H9 (cell line): ENCODE measurements at regions not wholly inside any gene's neighbourhood (a gene's known extent, or its start where the extent isn't known, plus 50 kb on each side); places are given as distances from the start of the nearest gene placed in this dataset.

Experiments
- DNase-seq: peaks from one replicate; pipeline ENCODE4 v3.0.0-alpha.2; 2017
- H2AFZ ChIP-seq: one replicate; pipeline ENCODE4 v1.6.1; 2013; ENCODE audit warnings: mild to moderate bottlenecking, low read length, control low read depth, moderate library complexity
- H2AK5ac ChIP-seq: 2 replicates; pipeline ENCODE4 v1.6.1; 2013; ENCODE audit warnings: low read length, control low read depth, mixed read lengths; ENCODE audit not compliant: insufficient read length
- H2BK120ac ChIP-seq: one replicate; pipeline ENCODE4 v1.6.1; 2013; ENCODE audit warnings: low read depth, mild to moderate bottlenecking, low read length, control low read depth, inconsistent platforms; ENCODE audit not compliant: poor library complexity, severe bottlenecking
- H2BK12ac ChIP-seq: 2 replicates; pipeline ENCODE4 v1.6.1; 2013; ENCODE audit warnings: low read length, control low read depth, mixed read lengths, low read depth; ENCODE audit not compliant: insufficient read length
- H2BK15ac ChIP-seq: 2 replicates; pipeline ENCODE4 v1.6.1; 2013; ENCODE audit warnings: low read depth, low read length, control low read depth
- H2BK20ac ChIP-seq: one replicate; pipeline ENCODE4 v1.6.1; 2013; ENCODE audit warnings: low read depth, mild to moderate bottlenecking, low read length, control low read depth, inconsistent platforms; ENCODE audit not compliant: poor library complexity, severe bottlenecking
- H2BK5ac ChIP-seq: 2 replicates; pipeline ENCODE4 v1.6.1; 2013; ENCODE audit warnings: low read length, control low read depth, mixed read lengths; ENCODE audit not compliant: insufficient read length
- H3K14ac ChIP-seq: 2 replicates; pipeline ENCODE4 v1.6.1; 2013; ENCODE audit warnings: low read length, control low read depth; ENCODE audit not compliant: insufficient read depth
- H3K18ac ChIP-seq: 2 replicates; pipeline ENCODE4 v1.6.1; 2013; ENCODE audit warnings: low read depth, mild to moderate bottlenecking, mixed read lengths, low read length, control low read depth; ENCODE audit not compliant: insufficient read length
- H3K23ac ChIP-seq: 2 replicates; pipeline ENCODE4 v1.6.1; 2013; ENCODE audit warnings: low read length, control low read depth, mixed read lengths, low read depth; ENCODE audit not compliant: insufficient read length
- H3K23me2 ChIP-seq: 2 replicates; pipeline ENCODE4 v1.6.1; 2013; ENCODE audit warnings: low read depth, mild to moderate bottlenecking, mixed read lengths, low read length, control low read depth; ENCODE audit not compliant: insufficient read length, poor library complexity, severe bottlenecking
- H3K27ac ChIP-seq: 2 replicates; pipeline ENCODE4 v1.5.1; 2013; ENCODE audit warnings: low read length, control low read depth, mixed read lengths, low read depth; ENCODE audit not compliant: insufficient read length
- H3K27me3 ChIP-seq: 2 replicates; pipeline ENCODE4 v1.6.1; 2013; ENCODE audit warnings: low read length, control low read depth, inconsistent platforms; ENCODE audit not compliant: insufficient read depth
- H3K4ac ChIP-seq: 2 replicates; pipeline ENCODE4 v1.6.1; 2013; ENCODE audit warnings: low read depth, mild to moderate bottlenecking, control low read depth, inconsistent platforms, low read length, moderate library complexity
- H3K4me1 ChIP-seq: 2 replicates; pipeline ENCODE4 v1.6.1; 2013; ENCODE audit warnings: low read length, control low read depth, inconsistent platforms; ENCODE audit not compliant: insufficient read depth
- H3K4me2 ChIP-seq: 2 replicates; pipeline ENCODE4 v1.6.1; 2013; ENCODE audit warnings: low read length, control low read depth, mixed read lengths; ENCODE audit not compliant: insufficient read length, insufficient read depth
- H3K56ac ChIP-seq: 2 replicates; pipeline ENCODE4 v1.6.1; 2013; ENCODE audit warnings: low read depth, mild to moderate bottlenecking, mixed read lengths, low read length, control low read depth; ENCODE audit not compliant: insufficient read length
- H3K79me1 ChIP-seq: 2 replicates; pipeline ENCODE4 v1.6.1; 2013; ENCODE audit warnings: low read depth, mild to moderate bottlenecking, moderate library complexity, low read length, control low read depth, inconsistent platforms; ENCODE audit not compliant: insufficient read depth, poor library complexity, severe bottlenecking
- H3K79me2 ChIP-seq: 2 replicates; pipeline ENCODE4 v1.6.1; 2013; ENCODE audit warnings: low read length, control low read depth, inconsistent platforms; ENCODE audit not compliant: insufficient read depth
- H3K9ac ChIP-seq: 2 replicates; pipeline ENCODE4 v1.6.1; 2013; ENCODE audit warnings: low read length, control low read depth, mixed read lengths; ENCODE audit not compliant: insufficient read length; ENCODE audit errors: extremely low read depth
- H3K9me3 ChIP-seq: one replicate; pipeline ENCODE4 v1.6.1; 2013; ENCODE audit warnings: low read depth, low read length, inconsistent platforms; ENCODE audit not compliant: control insufficient read depth
- H3T11ph ChIP-seq: one replicate; pipeline ENCODE4 v1.6.1; 2013; ENCODE audit warnings: mild to moderate bottlenecking, low read length, control low read depth, inconsistent platforms
- H4K20me1 ChIP-seq: one replicate; pipeline ENCODE4 v1.6.1; 2013; ENCODE audit not compliant: control insufficient read depth, insufficient read length, insufficient read depth
- H4K5ac ChIP-seq: 2 replicates; pipeline ENCODE4 v1.6.1; 2013; ENCODE audit warnings: low read depth, mild to moderate bottlenecking, mixed read lengths, low read length, control low read depth; ENCODE audit not compliant: insufficient read length
- H4K8ac ChIP-seq: replicated peaks from 2 replicates; pipeline ENCODE4 v1.6.1; 2013; ENCODE audit warnings: low read length, control low read depth, mixed read lengths, low read depth; ENCODE audit not compliant: insufficient read length
- H4K91ac ChIP-seq: 2 replicates; pipeline ENCODE4 v1.6.1; 2013; ENCODE audit warnings: low read depth, mild to moderate bottlenecking, moderate library complexity, mixed read lengths, low read length, control low read depth; ENCODE audit not compliant: insufficient read length
- H3K27ac Mint-ChIP-seq, 3 experiments: 2 replicates in 2 of 3; 3 replicates in 1 of 3; pipeline ENCODE4 v1.8.0; 2020 to 2021; ENCODE audit warnings: mixed read lengths in 3 of 3, mild to moderate bottlenecking in 1 of 3, moderate library complexity in 1 of 3
- H3K27me3 Mint-ChIP-seq: 2 replicates; pipeline ENCODE4 v1.8.0; 2021; ENCODE audit warnings: low read depth, mild to moderate bottlenecking, moderate library complexity, mixed read lengths
- H3K36me3 Mint-ChIP-seq, 3 experiments: 2 replicates in 2 of 3; 3 replicates in 1 of 3; pipeline ENCODE4 v1.8.0; 2020 to 2021; ENCODE audit warnings: low read depth in 3 of 3, mixed read lengths in 3 of 3; ENCODE audit not compliant: insufficient read depth in 1 of 3
- H3K4me1 Mint-ChIP-seq, 2 experiments: 2 replicates each; pipeline ENCODE4 v1.8.0; 2020; ENCODE audit warnings: mixed read lengths in 2 of 2
- H3K4me3 Mint-ChIP-seq, 2 experiments: 2 replicates in 1 of 2; 3 replicates in 1 of 2; pipeline ENCODE4 v1.8.0; 2020 to 2021; ENCODE audit warnings: mild to moderate bottlenecking in 2 of 2, mixed read lengths in 2 of 2, moderate library complexity in 1 of 2
- H3K9me3 Mint-ChIP-seq, 2 experiments: 2 replicates in 1 of 2; 3 replicates in 1 of 2; pipeline ENCODE4 v1.8.0; 2020; ENCODE audit warnings: mild to moderate bottlenecking in 2 of 2, mixed read lengths in 2 of 2, moderate library complexity in 1 of 2
- WGBS: extraction: QIAGEN DNeasy Blood & Tissue Kit; methylation state at CpG from one replicate; pipeline ENCODE4 v1.1.7; 2013; ENCODE audit warnings: missing lambda C conversion rate, low lambda C conversion rate, mixed read lengths; ENCODE audit not compliant: insufficient read length; ENCODE audit errors: extremely low coverage; 5-methylcytosine and 5-hydroxymethylcytosine counted together
- TF ChIP-seq, protein P1 (sequence below): fragments of 200-600 bp; sonication (generic); conservative IDR thresholded peaks from 3 replicates; pipeline ENCODE4 v1.8.0; 2021; ENCODE audit warnings: antibody characterized with exemption, mild to moderate bottlenecking

DNA sequence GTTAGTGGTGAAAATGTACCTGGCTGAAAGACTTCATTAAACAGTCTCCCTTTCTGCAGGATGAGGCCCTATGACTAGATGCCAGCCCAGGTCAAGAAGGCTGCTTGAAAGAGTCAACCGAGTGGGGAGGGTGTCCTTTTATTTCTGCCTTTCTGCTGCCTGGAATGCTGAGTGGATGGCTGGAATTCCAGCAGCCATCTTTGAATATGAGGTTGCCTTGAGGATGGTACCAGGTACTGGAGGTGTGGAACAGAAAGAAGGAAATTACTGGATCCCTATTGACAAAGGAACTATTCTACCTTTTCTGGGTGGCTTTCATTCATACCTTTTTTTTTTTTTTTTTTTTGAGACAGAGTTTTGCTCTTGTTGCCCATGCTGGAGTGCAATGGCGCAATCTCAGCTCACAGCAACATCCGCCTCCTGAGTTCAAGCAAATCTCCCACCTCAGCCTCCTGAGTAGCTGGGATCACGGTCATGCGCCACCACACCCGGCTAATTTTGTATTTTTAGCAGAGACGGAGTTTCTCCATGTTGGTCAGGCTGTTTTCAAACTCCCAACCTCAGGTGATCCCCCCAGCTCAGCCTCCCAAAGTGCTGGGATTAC, 89.5 kb upstream of the SLC22A11 start:
- Mint-ChIP-seq H3K36me3 (no peaks in the 10 kb centered on the region), H3K9me3 (no peaks in the 10 kb centered on the region; a peak in 1 of 5 replicates), H3K4me3 (no peak overlapping the region), H3K27me3 (peaks cover 35% of the 10 kb centered on the region), H3K27ac (no peak overlapping the region), H3K4me1 (no peaks in the 10 kb centered on the region)
- H3K18ac ChIP-seq, result no peak overlapping the region
- H2BK5ac ChIP-seq, result no peak overlapping the region
- H4K5ac ChIP-seq, result no peak overlapping the region
- H4K20me1 ChIP-seq, result no peaks in the 10 kb centered on the region
- no peak overlapping the region for H2BK120ac ChIP-seq
- TF ChIP-seq, protein P1, sequence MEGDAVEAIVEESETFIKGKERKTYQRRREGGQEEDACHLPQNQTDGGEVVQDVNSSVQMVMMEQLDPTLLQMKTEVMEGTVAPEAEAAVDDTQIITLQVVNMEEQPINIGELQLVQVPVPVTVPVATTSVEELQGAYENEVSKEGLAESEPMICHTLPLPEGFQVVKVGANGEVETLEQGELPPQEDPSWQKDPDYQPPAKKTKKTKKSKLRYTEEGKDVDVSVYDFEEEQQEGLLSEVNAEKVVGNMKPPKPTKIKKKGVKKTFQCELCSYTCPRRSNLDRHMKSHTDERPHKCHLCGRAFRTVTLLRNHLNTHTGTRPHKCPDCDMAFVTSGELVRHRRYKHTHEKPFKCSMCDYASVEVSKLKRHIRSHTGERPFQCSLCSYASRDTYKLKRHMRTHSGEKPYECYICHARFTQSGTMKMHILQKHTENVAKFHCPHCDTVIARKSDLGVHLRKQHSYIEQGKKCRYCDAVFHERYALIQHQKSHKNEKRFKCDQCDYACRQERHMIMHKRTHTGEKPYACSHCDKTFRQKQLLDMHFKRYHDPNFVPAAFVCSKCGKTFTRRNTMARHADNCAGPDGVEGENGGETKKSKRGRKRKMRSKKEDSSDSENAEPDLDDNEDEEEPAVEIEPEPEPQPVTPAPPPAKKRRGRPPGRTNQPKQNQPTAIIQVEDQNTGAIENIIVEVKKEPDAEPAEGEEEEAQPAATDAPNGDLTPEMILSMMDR, result no peak
- no peak overlapping the region for H2AFZ ChIP-seq
- no peaks in the 10 kb centered on the region for H3K9me3 ChIP-seq
- H3K79me2 ChIP-seq, result no peaks in the 10 kb centered on the region
- H2BK20ac ChIP-seq, result no peak overlapping the region
- no peak overlapping the region for H3K27ac ChIP-seq
- H3K79me1 ChIP-seq, result no peaks in the 10 kb centered on the region
- no peaks in the 10 kb centered on the region for H3K23me2 ChIP-seq
- no peak overlapping the region for H3K4ac ChIP-seq
- H2BK12ac ChIP-seq, result no peak overlapping the region
- H2AK5ac ChIP-seq, result no peak overlapping the region
- H4K8ac ChIP-seq, result no peak overlapping the region
- no peak overlapping the region for H3K9ac ChIP-seq
- H3K27me3 ChIP-seq, result no peaks in the 10 kb centered on the region
- DNase-seq, result no peak
- H2BK15ac ChIP-seq, result no peak overlapping the region
- H3T11ph ChIP-seq, result no peak overlapping the region
- no peak overlapping the region for H4K91ac ChIP-seq
- no peak overlapping the region for H3K56ac ChIP-seq
- no peak overlapping the region for H3K14ac ChIP-seq
- no CpG with 5 or more reads among the region's 7 CpGs for WGBS
- no peak overlapping the region for H3K23ac ChIP-seq
- H3K4me1 ChIP-seq, result no peaks in the 10 kb centered on the region
- H3K4me2 ChIP-seq, result no peak overlapping the region
